Umbilical cord (tissue), 1 donor: ENCODE measurements at regions not wholly inside any gene's neighbourhood (a gene's known extent, or its start where the extent isn't known, plus 50 kb on each side); places are given as distances from the start of the nearest gene placed in this dataset.

Experiments
- DNase-seq: peaks from one replicate; pipeline ENCODE4 v3.0.0-alpha.2; 2015; ENCODE audit warnings: low spot score

- DNase-seq = no peak
Measured at GRCh38 chr13:108435393-108436149, 166.1 kb downstream of the TNFSF13B start.

- no peak for DNase-seq
Measured at GRCh38 chr13:108437496-108437895, 168.0 kb downstream of the TNFSF13B start.

- no peak for DNase-seq
Measured at GRCh38 chr13:108439556-108439955, 170.0 kb downstream of the TNFSF13B start.

GRCh38 chr13:108444448-108444847, 174.9 kb downstream of the TNFSF13B start:
- no peak for DNase-seq

- no peak for DNase-seq
Measured at GRCh38 chr13:108448891-108449290, 179.4 kb downstream of the TNFSF13B start.

GRCh38 chr13:108451121-108451520, 178.3 kb upstream of the MYO16 start:
- no peak for DNase-seq

- DNase-seq = no peak
Measured at GRCh38 chr13:108455320-108455719, 174.1 kb upstream of the MYO16 start.

- DNase-seq = no peak
Measured at GRCh38 chr13:108460043-108460442, 169.4 kb upstream of the MYO16 start.

- no peak for DNase-seq
Measured at GRCh38 chr13:108460746-108461145, 168.7 kb upstream of the MYO16 start.

- peak; percentile 7 for DNase-seq
Measured at GRCh38 chr13:108463340-108463739, 166.1 kb upstream of the MYO16 start.

GRCh38 chr13:108470921-108471320, 158.5 kb upstream of the MYO16 start:
- DNase-seq = no peak

GRCh38 chr13:108475181-108475580, 154.2 kb upstream of the MYO16 start:
- no peak for DNase-seq

GRCh38 chr13:108477376-108477775, 152.0 kb upstream of the MYO16 start:
- DNase-seq = no peak

- DNase-seq = no peak
Measured at GRCh38 chr13:108478179-108478578, 151.2 kb upstream of the MYO16 start.

GRCh38 chr13:108483981-108484380, 145.4 kb upstream of the MYO16 start:
- no peak for DNase-seq

- no peak for DNase-seq
Measured at GRCh38 chr13:108486096-108486495, 143.3 kb upstream of the MYO16 start.

GRCh38 chr13:108494991-108495645, 134.3 kb upstream of the MYO16 start:
- DNase-seq = no peak

GRCh38 chr13:108495646-108496361, 133.6 kb upstream of the MYO16 start:
- DNase-seq = no peak

GRCh38 chr13:108496362-108497210, 132.8 kb upstream of the MYO16 start:
- DNase-seq = no peak

GRCh38 chr13:108500711-108501110, 128.7 kb upstream of the MYO16 start:
- no peak for DNase-seq

- no peak for DNase-seq
Measured at GRCh38 chr13:108508263-108508662, 121.1 kb upstream of the MYO16 start.

- no peak for DNase-seq
Measured at GRCh38 chr13:108525827-108526226, 103.6 kb upstream of the MYO16 start.
